Breast epithelium (tissue), 3 donors: ENCODE measurements at regions not wholly inside any gene's neighbourhood (a gene's known extent, or its start where the extent isn't known, plus 50 kb on each side); places are given as distances from the start of the nearest gene placed in this dataset.

ENCODE experiments used
- CTCF ChIP-seq, 3 donors: fragments of 450-650 bp; IDR thresholded peaks; one replicate each; pipeline ENCODE4 v1.5.1; 2016 to 2017; ENCODE audit warnings: antibody characterized with exemption in 3 of 3, mild to moderate bottlenecking in 3 of 3, moderate library complexity in 3 of 3
- POLR2A ChIP-seq: fragments of 450-650 bp; IDR thresholded peaks from one replicate; pipeline ENCODE4 v1.6.1; 2016; ENCODE audit warnings: antibody characterized with exemption, mild to moderate bottlenecking, moderate library complexity
- POLR2AphosphoS5 ChIP-seq, 3 donors: sonication (generic); formaldehyde crosslinking; IDR thresholded peaks; one replicate each; pipeline ENCODE4 v1.6.1; 2017; ENCODE audit warnings: antibody characterized with exemption in 3 of 3

GRCh38 chr2:21571686-21572085 is 447.9 kb downstream of the TDRD15 start:
- no peak for TF ChIP-seq POLR2AphosphoS5 (IDR thresholded peaks at IDR 0.05)
- TF ChIP-seq CTCF (IDR thresholded peaks at IDR 0.05), result no peak
- no peak for TF ChIP-seq POLR2A
